ENCODE measurements at regions not wholly inside any gene's neighbourhood (a gene's known extent, or its start where the extent isn't known, plus 50 kb on each side); places are given as distances from the start of the nearest gene placed in this dataset.

GRCh38 chr7:1346851-1347250 lies 112.4 kb downstream of the MICALL2 start (continued):
- TF ChIP-seq ZNF416 (tag by site-specific recombination; IDR thresholded peaks at IDR 0.05) (no peak), ZNF302 (tag by site-specific recombination; IDR thresholded peaks at IDR 0.05; ENCODE audit: low read depth) (no peak), ZNF791 (tag by site-specific recombination; IDR thresholded peaks at IDR 0.05) (no peak), REST (tag by site-specific recombination; IDR thresholded peaks at IDR 0.05) (no peak), ZBTB1 (tag by site-specific recombination; IDR thresholded peaks at IDR 0.05) (no peak), ZNF555 (tag by site-specific recombination; conservative IDR thresholded peaks at IDR 0.05) (no peak), ZNF654 (tag by site-specific recombination; IDR thresholded peaks at IDR 0.05; ENCODE audit: low read depth) (no peak), ZNF658 (tag by site-specific recombination; IDR thresholded peaks at IDR 0.05) (no peak), ZNF140 (tag by site-specific recombination; IDR thresholded peaks at IDR 0.05) (no peak)
- TF ChIP-seq, protein P1, sequence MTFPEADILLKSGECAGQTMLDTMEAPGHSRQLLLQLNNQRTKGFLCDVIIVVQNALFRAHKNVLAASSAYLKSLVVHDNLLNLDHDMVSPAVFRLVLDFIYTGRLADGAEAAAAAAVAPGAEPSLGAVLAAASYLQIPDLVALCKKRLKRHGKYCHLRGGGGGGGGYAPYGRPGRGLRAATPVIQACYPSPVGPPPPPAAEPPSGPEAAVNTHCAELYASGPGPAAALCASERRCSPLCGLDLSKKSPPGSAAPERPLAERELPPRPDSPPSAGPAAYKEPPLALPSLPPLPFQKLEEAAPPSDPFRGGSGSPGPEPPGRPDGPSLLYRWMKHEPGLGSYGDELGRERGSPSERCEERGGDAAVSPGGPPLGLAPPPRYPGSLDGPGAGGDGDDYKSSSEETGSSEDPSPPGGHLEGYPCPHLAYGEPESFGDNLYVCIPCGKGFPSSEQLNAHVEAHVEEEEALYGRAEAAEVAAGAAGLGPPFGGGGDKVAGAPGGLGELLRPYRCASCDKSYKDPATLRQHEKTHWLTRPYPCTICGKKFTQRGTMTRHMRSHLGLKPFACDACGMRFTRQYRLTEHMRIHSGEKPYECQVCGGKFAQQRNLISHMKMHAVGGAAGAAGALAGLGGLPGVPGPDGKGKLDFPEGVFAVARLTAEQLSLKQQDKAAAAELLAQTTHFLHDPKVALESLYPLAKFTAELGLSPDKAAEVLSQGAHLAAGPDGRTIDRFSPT (tag by site-specific recombination; IDR thresholded peaks at IDR 0.05), result no peak

- Histone ChIP-seq H3K27ac (ENCODE audit: extremely low read depth, low read depth, low read length) (no peak overlapping the region), H3K36me3 (ENCODE audit: control insufficient read depth in 2 of 2, insufficient read depth in 1 of 2, low read length in 2 of 2) (no peaks in the 10 kb centered on the region), H3K4me3 (ENCODE audit: low read depth, low read length) (no peak overlapping the region), H3K9me3 (ENCODE audit: control insufficient read depth, insufficient read depth, low read depth, low read length) (no peaks in the 10 kb centered on the region), H3K4me1 (ENCODE audit: control insufficient read depth, insufficient read depth, low read length) (no peaks in the 10 kb centered on the region)
- POLR2A ChIA-PET, result interaction anchor here (0.7 kb wide), 1 partner anchor 142 kb away, joined by 5 read pairs; no protein-coding TSS in a partner anchor
- CTCF ChIA-PET, result interaction anchor here (0.6 kb wide), 1 partner anchor 191 kb away, joined by 3 read pairs; no protein-coding TSS in a partner anchor
- TF ChIP-seq, protein P2, sequence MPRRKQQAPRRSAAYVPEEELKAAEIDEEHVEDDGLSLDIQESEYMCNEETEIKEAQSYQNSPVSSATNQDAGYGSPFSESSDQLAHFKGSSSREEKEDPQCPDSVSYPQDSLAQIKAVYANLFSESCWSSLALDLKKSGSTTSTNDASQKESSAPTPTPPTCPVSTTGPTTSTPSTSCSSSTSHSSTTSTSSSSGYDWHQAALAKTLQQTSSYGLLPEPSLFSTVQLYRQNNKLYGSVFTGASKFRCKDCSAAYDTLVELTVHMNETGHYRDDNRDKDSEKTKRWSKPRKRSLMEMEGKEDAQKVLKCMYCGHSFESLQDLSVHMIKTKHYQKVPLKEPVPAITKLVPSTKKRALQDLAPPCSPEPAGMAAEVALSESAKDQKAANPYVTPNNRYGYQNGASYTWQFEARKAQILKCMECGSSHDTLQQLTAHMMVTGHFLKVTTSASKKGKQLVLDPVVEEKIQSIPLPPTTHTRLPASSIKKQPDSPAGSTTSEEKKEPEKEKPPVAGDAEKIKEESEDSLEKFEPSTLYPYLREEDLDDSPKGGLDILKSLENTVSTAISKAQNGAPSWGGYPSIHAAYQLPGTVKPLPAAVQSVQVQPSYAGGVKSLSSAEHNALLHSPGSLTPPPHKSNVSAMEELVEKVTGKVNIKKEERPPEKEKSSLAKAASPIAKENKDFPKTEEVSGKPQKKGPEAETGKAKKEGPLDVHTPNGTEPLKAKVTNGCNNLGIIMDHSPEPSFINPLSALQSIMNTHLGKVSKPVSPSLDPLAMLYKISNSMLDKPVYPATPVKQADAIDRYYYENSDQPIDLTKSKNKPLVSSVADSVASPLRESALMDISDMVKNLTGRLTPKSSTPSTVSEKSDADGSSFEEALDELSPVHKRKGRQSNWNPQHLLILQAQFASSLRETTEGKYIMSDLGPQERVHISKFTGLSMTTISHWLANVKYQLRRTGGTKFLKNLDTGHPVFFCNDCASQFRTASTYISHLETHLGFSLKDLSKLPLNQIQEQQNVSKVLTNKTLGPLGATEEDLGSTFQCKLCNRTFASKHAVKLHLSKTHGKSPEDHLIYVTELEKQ (tag by site-specific recombination; IDR thresholded peaks at IDR 0.05; ENCODE audit: borderline replicate concordance), result no peak
- TF ChIP-seq OSR2 (tag by site-specific recombination; IDR thresholded peaks at IDR 0.05) (no peak), ZNF514 (tag by site-specific recombination; IDR thresholded peaks at IDR 0.05) (no peak), ZNF221 (tag by site-specific recombination; IDR thresholded peaks at IDR 0.05; ENCODE audit: borderline replicate concordance) (no peak), ZBTB8A (tag by site-specific recombination; IDR thresholded peaks at IDR 0.05) (no peak), SP2 (tag by site-specific recombination; IDR thresholded peaks at IDR 0.05) (no peak), ZNF747 (tag by site-specific recombination; IDR thresholded peaks at IDR 0.05) (no peak), ZNF114 (tag by site-specific recombination; IDR thresholded peaks at IDR 0.05) (no peak)
- TF ChIP-seq, protein P3, sequence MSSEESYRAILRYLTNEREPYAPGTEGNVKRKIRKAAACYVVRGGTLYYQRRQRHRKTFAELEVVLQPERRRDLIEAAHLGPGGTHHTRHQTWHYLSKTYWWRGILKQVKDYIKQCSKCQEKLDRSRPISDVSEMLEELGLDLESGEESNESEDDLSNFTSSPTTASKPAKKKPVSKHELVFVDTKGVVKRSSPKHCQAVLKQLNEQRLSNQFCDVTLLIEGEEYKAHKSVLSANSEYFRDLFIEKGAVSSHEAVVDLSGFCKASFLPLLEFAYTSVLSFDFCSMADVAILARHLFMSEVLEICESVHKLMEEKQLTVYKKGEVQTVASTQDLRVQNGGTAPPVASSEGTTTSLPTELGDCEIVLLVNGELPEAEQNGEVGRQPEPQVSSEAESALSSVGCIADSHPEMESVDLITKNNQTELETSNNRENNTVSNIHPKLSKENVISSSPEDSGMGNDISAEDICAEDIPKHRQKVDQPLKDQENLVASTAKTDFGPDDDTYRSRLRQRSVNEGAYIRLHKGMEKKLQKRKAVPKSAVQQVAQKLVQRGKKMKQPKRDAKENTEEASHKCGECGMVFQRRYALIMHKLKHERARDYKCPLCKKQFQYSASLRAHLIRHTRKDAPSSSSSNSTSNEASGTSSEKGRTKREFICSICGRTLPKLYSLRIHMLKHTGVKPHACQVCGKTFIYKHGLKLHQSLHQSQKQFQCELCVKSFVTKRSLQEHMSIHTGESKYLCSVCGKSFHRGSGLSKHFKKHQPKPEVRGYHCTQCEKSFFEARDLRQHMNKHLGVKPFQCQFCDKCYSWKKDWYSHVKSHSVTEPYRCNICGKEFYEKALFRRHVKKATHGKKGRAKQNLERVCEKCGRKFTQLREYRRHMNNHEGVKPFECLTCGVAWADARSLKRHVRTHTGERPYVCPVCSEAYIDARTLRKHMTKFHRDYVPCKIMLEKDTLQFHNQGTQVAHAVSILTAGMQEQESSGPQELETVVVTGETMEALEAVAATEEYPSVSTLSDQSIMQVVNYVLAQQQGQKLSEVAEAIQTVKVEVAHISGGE (tag by site-specific recombination; conservative IDR thresholded peaks at IDR 0.05; ENCODE audit: low read depth), result no peak
Measured at GRCh38 chr7:1348096-1348822, 111.0 kb downstream of the MICALL2 start.

All from HEK293 (cell line).